HG03520 (cell line): ENCODE measurements at regions not wholly inside any gene's neighbourhood (a gene's known extent, or its start where the extent isn't known, plus 50 kb on each side); places are given as distances from the start of the nearest gene placed in this dataset.

ENCODE experiments used
- ATAC-seq: cut with Tn5 transposase; IDR thresholded peaks from one replicate; pipeline ENCODE4 v1.9.1; 2021; ENCODE audit warnings: mild to moderate bottlenecking, moderate library complexity; ENCODE audit not compliant: unreplicated experiment

- no peak for ATAC-seq
These were observed 1476.5 kb downstream of the TBC1D22A start for GRCh38 chr22:48238966-48239365.

DNA sequence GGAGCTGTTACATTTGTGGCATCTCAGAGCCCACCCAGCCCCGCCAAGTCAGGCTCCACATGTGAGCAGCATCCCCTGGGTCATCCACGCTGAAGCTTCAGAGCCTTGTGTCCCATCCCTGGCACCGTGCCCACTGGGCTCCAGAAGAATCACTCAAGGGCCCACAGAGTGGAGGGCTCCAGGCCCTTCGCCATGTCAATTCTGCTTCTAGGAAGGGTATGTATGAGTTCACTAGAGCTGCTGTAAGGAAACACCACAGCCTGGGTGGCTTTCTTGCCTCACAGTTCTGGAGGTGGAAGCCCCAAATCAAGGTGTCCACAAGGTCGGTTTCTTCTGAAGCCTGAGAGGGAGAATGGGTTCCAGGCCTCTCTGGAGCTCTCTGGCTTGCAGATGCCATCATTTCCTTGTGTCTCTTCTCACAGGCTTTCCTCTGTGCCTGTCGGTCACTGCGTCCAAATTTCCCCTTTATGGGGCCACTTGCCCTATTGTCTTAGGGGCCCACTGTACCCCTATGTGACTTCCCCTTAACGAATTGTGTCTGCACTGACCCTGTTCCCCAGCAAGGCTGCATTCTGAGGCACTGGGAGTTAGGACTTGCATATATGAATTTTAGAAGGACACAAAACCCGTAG, 1476.0 kb downstream of the TBC1D22A start:
- ATAC-seq = no peak

DNA sequence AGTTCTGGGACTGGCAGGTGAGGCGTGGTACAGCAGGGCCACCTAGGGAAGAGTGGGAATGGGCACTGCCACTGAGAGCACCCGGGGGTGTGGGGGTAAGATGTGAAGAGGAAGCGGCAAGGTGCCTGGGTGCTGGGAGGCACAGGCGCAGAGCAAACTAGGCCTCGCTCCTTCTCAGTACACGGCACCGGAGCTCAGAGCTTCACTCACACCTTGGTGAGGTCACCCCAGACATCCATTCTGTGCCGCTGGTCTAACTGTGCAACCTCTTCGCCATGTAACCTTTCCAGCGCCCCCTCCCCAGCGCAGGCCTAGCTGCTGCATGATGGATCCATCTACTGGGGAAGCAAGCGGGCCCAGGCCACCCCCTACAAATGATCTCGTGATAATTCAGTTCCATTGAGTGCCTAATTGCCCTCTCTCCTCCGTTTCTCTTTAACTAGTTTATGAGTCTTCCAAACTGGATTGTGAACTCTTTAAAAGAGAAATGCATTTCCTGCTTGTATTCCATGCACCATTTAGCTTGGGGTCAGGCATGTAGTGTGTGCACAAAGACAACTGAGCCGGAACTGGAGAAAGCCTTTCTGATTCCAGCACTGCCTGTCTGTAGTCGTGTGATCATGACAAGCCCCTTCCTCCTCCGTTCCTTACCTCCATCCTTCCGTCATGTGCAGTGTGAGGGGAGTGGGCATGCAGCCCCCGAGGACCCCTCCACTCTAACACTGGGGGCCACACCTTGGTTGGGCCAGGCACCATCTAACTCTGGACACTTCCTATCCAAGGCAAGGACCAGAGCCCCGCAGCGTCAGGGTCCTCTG, 1475.2 kb downstream of the TBC1D22A start:
- no peak for ATAC-seq

DNA sequence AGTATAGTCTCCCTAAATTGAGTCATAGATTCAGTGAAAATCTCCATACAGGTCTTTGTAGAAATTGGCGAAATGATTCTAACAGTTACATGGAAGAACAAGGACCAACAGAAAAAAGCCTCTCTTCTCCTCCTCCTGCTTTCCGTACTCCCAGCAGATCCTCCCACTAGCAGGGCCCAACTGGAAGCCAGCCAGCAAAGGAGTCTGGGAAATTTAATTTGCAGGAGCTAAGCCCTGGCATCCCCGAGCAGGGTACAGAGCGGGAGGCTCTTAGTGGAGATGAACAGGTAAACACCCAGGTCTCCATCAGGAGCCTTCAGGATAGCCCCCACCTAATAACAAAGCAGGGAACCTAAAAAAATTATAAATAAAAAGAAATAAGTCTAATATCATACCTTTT, 1473.8 kb downstream of the TBC1D22A start:
- ATAC-seq = no peak

- ATAC-seq = no peak
These were observed 1473.3 kb downstream of the TBC1D22A start for GRCh38 chr22:48235744-48236143.

GRCh38 chr22:48234011-48234410, 1471.6 kb downstream of the TBC1D22A start:
- ATAC-seq = no peak

- ATAC-seq = no peak
These were observed 1471.1 kb downstream of the TBC1D22A start for GRCh38 chr22:48233586-48233985.

DNA sequence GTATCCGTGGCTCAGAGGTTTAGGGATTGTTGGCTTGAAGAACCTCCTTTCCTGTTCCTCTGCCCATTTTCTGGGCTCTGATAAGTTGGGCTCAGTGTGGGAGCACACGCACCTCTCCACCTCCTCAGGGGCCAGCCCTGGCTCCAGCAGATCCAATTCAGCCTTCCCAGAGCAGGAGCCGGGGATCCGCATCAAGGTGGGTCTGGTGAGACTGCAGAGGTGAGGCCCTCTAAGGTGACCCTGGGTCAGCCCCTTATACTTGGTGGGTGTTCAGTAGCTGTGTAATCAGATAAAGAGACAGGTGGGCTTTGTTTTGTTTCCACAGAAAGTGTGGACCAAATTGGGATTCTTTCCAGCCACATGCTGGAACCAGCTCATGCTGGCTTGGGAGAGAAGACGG, 1466.0 kb downstream of the TBC1D22A start:
- no peak for ATAC-seq

DNA sequence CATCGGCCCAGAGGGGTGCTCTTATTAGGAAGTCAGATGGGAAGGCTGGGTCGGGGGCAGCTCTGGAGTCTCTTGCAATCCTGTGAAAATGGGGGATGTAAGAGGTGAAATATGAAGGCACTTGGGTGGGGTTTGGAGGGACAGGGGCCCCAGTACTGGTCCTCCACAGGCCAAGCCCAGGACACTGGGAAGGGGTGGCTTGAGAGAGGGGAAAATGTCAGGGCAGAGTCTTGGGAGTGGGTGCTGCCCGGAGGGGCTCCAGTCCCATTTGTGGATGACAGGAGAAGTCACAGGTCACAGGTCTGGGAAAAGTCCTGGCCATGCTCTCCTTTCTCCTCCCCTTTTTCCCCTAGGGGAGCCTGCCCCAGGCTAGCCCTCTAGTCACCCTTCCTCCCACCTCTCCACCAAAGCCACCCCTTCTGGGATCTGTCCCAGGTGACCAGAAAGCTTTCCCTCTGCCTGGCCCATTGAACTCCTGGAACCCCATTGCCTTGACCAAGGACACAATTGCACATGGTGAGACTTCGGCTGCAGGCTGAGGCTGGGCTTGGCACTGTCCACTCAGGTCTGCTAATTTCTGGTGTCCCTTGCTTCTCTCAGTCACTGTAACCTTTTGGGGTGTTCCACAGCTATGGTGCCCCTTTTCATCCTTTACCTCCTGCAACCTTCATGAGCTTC, 1465.0 kb downstream of the TBC1D22A start:
- ATAC-seq = no peak

DNA sequence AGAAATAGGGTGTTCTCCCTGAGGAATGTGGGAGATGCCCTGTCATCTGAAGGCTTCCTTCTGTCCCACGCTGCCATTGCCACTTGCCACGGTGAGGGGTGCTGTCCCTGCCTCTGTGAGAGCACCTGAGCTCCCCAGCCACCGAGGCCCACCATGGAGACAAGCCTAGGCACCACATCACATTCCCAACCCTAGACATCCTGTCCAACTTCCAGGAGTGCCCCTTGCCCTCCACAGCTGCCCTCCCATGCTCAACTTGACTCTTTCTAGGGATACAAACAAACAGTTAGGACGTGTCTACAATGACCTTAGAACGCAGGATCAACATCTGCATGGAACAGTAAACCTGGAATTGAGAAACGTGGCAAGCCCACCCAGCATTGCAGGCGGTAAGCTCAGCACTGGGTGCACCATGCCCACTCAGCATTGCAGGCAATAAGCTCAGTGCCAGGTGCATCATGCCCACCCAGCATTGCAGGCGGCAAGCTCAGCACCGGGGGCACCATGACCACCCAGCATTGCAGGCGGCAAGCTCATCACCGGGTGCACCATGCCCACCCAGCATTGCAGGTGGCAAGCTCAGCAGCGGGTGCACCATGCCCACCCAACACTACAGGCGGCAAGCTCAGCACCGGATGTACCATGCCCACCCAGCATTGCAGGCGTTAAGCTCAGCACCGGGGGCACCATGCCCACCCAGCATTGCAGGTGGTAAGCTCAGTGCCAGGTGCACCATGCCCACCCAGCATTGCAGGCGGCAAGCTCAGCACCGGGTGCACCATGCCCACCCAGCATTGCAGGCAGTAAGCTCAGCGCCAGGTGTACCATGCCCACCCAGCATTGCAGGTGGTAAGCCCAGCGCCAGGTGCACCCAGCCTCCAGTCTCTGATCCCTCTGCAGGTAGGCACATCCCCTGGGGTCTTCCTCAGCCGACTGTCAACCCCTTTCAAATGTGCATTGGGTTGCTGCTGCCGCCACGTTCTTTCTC, 1463.9 kb downstream of the TBC1D22A start:
- ATAC-seq = no peak

DNA sequence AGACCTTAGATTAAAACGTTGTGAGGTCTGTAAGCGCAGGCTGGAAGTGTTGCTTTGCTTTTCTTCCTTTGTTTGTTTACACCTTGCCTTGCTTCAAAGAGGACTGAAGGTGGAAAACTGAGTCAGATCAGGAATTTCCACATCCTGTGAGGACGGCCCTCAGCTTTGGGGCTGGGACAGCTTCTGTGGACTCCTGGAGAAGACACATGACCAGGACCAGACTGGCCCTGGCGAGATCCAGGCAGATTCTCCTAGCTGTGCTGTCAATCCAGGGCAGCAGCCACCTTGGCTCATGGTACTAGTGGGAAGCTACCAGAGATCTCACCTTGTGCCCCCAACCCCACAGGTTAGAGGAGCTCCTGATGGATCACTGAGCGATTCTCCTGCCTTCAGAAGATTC, 1461.9 kb downstream of the TBC1D22A start:
- no peak for ATAC-seq

DNA sequence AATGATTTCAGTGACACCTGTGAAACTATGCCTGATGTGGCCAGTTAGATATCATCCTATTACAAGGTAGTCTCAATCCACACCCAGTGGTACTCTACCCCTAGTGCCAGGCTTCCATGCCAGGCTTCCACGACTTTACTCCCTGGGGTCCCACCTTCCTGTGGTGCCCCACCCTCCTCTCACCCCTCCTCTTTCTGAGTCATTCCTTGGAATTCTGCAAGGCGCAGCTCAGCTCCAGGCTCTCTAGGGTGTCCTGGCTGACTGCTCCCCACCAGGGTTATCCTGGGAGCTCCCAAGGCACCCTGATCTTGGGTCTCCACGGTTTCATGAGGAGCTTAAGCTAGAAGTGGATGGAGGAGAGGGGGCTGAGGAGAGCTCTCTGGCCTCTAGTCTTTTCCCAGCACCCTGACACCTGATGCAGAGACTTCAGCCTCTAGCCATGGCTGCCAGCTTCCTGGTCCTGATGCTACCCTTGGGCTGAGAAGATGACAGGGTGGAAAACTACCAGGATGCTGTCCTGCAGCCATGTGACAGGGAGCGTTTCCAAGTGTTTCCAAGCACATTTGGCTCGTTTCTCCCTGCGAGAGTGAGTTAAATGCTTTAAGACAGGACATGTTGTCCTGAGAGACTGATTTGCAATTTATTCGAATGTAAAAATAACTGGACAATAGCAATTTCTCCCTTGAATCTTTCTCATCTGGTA, 1461.2 kb downstream of the TBC1D22A start:
- no peak for ATAC-seq

DNA sequence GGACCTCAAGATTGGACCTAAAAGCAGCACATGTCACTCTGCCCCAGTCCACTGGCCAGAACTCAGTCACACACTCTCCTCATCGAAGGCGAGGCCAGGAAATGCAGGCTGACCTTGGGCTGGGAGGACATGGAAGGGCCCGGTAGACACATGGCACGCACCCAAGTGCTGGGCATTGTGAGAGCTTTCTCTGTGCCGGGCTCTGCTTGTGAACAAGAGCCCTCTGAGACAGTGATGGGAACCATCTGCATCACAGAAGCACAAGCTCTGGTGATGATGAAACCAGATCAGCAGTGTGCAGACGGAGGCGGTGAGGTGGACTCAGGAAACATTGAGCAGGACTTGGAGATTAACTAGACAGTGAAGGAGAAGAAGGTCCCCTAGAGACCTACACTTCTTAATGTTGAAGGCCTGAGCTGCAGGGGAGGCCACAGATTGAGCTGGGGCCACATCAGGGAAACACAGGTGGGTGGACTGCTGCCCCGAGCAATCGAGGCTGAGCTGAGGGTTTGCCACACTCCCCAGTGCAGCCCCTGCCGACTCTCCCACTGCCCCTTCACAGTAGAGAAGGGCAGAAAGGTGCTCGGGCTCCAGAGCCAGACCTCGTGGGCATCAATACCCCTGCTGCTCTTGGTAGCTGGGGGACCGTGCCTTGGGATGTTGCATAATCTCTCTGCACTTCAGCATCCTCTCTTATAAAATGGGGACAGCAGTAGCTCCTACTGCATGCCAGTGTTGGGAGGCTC, 1460.5 kb downstream of the TBC1D22A start:
- no peak for ATAC-seq

GRCh38 chr22:48218889-48219420, 1456.5 kb downstream of the TBC1D22A start:
- no peak for ATAC-seq

GRCh38 chr22:48217596-48217995, 1455.1 kb downstream of the TBC1D22A start:
- no peak for ATAC-seq

DNA sequence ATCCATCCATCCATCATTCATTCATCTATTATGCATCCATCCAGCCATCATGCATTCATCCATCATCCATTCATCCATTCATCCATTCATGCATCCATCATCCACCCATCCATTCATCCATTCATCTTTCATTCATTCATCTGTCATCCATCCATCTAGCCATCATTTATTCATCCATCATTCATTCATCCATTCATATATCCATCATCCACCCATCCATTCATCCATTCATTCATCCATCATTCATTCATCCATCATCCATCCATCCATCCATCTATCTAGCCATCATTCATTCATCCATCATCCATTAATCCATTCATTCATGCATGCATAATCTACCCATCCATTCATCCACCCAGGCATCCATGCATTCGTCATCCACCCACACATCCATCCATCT, 1450.3 kb downstream of the TBC1D22A start:
- ATAC-seq = no peak

DNA sequence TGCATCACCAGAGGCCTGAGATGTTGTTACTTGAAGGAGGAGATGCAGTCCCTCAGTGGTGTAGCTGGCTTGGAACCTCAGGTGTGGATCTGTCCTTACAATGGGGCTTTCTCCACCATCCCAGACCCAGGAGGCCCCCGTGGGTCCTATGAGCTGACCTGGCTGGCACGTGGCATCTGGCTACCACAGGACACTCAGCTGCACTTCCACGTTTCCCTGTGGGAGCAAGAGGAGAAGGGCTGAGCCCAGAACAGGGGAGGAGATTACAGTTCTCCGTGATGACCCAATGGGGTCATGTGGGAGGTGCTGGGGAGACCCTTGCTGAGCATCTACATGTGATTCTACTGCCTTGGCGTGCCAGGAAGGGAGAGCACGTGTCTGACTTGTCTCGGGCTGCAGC, 1448.4 kb downstream of the TBC1D22A start:
- no peak for ATAC-seq

DNA sequence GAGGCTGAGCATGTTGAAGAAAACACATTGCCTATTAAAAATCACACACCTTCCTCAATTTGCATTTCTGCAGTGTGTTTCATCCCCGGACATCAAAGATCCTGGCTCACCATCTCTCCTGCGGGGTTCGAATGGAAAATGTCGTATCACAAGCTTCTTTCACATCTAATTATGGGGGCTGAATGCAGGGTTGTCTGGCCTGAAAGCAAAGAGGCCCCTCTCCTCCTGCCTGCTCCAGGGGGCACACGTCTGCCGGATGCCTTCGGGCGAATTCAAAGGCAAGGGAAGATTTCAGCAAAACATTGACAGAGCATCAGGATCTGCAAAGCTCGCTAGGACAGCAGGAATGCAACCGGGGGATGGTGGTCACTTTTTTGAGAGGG, 1447.7 kb downstream of the TBC1D22A start:
- ATAC-seq = no peak

GRCh38 chr22:48209473-48210197, 1447.2 kb downstream of the TBC1D22A start:
- ATAC-seq = no peak
